Head of caudate nucleus (tissue), 42 donors: ENCODE measurements at regions not wholly inside any gene's neighbourhood (a gene's known extent, or its start where the extent isn't known, plus 50 kb on each side); places are given as distances from the start of the nearest gene placed in this dataset.

ENCODE experiments used
- DNase-seq, 42 donors: peaks; one replicate each; pipeline versions ENCODE4 v3.0.0 to v3.0.0-alpha.2; 2020 to 2021; ENCODE audit warnings: mixed read lengths in 7 of 42
- intact Hi-C: fragments of 100-400 bp; cut with DNase I; formaldehyde crosslinking; loops from one replicate; pipeline ENCODE4 v1.15.0; 2022

- intact Hi-C loops = no loop called here
- DNase-seq = no peak
Observed at GRCh38 chr14:38073641-38074040, 134.1 kb upstream of the SSTR1 start.

DNA sequence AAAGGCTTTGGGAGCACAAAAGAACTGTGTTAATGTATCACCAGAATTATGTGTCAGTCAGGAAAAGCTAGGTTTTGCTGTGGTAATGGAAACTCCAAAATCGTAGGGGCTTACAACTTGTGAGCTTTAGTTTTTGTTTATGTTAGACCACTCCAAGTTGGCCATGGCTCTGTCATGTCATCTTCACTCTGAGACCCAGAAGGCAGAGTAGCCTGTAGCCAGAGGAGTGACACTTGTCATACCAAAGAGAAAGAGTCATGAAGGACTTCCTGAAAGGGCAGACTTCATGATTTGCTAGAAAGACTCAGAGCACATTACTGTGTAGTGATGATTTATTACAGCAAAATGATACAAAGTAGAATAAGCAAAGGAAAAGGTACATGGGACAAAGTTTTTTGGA, 133.6 kb upstream of the SSTR1 start:
- no peak for DNase-seq
- intact Hi-C loops = no loop called here

DNA sequence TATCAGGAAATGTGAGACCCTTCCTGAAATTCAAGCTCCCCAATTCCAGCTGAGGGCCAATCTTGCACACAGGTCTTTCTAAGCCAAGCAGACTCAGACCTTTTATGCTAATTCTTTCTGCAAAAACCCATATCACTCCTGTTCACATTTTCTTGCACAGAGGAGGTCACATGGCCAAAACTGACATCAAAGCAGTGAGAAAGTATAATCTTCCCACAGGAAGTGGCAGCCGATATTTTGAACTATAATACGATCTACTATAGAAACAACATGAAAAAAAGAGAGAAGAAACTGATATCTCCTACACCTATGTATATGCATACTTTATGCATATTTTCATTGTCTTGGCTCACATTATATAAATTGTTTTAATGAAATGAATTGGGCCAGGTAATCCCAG, 132.9 kb upstream of the SSTR1 start:
- intact Hi-C loops = no loop called here
- no peak for DNase-seq

DNA sequence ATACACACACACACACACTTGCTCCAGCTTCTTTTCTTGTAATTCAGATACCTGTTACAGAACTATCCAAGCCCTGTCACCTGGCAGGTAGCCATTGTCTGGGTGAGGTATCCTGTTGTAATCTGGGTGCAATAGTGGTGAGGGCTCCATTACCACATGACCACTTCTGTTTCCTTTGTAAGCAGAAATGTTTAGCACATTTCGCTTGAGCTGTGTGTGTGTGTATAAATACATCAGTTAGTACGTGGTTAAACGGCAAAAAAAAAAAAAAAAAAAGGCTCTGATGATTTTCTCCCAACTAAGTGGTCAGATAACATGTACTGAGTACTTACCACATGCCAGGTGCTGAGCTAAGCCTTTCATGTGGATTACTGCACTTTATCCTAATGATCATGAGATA, 129.3 kb upstream of the SSTR1 start:
- no peak for DNase-seq
- intact Hi-C loops = no loop called here

GRCh38 chr14:38079268-38079667, 128.4 kb upstream of the SSTR1 start:
- intact Hi-C loops = no loop called here
- DNase-seq = no peak

GRCh38 chr14:38079886-38080285, 127.8 kb upstream of the SSTR1 start:
- no peak for DNase-seq

DNA sequence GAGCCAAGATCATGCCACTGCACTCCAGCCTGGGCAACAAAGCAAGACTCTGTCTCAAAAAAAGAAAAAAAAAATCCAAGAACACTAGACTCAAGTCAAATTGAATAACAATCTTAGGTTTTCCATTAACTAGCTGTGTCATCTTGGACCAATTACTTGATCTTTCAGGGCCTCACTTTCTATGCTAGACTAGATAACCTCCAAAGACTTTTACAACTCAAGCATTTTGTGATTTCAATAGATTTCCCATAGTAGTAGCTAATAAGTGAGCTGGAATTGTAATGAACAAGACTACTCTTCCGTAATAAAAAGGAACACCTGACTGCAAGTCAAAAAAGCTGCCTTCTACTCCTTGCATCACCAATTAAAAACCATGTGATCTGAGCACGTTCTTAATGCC, 127.0 kb upstream of the SSTR1 start:
- DNase-seq = no peak
- intact Hi-C loops = no loop called here

More at GRCh38 chr14:38079886-38080285, 127.8 kb upstream of the SSTR1 start:
- intact Hi-C loops = no loop called here

DNA sequence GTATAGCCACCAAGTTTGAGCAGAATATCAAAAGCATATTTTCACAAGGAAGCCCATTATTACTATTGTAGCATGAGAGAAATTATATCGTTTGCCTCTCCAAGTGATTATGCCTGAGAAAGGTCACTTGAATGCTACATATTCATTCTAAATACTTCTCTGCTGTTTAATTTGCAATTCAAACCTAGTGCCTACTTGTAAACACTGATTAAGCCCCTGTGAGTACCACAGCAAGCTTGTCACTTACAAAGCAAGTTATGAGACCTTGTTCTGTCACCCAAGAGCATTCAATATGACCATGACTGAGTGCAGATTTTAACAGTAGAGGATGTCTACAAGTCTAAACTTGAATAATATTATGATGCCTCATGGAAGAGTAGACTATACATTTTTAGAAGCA, 124.7 kb upstream of the SSTR1 start:
- intact Hi-C loops = no loop called here
- no peak for DNase-seq

DNA sequence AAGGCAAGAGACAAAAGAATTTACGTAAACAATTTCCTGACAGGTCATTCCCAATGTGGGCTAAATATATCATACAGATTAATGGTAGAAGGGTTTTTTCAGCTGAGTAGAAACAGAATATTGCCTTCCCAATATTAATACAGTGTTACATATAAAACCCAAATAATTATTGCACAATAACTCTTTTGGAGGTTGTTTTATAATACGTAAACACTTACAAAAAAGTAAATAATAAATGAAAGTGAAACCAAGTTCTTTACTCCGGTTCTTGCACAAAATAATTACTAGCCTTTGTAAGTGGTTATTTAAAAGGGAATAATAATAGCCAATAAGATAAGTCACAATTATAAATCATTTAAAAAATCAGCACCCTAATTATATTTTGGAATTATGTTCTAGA, 118.6 kb upstream of the SSTR1 start:
- intact Hi-C loops = no loop called here

DNA sequence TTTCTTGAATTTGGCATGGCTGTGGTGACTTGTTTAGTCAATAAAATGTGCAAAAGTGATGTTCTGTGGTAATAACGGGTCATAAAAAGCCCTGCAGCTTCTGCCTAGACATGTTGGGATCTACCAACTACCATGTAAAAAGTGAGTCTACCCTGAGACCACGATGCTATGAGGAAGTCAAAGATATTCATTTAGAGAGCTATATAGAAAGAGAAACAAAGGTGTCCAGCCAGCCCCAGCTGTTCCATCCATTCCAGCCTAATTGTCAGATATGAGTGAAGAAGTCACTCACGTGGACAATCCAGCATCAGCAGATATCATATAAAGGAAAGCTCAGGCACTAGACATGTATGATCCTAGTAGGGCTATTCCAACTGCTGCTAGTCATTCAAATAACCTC, 117.2 kb upstream of the SSTR1 start:
- DNase-seq = no peak
- intact Hi-C loops = no loop called here

More for the DNA sequence above, 118.6 kb upstream of the SSTR1 start:
- no peak for DNase-seq

GRCh38 chr14:38098074-38098836, 109.4 kb upstream of the SSTR1 start:
- DNase-seq = no peak
- intact Hi-C loops = no loop called here

GRCh38 chr14:38101679-38102078, 106.0 kb upstream of the SSTR1 start:
- DNase-seq = no peak
- intact Hi-C loops = no loop called here

GRCh38 chr14:38103542-38104225, 104.0 kb upstream of the SSTR1 start:
- intact Hi-C loops = no loop called here
- no peak for DNase-seq

- DNase-seq = no peak
- intact Hi-C loops = no loop called here
Observed at GRCh38 chr14:38105106-38105702, 102.5 kb upstream of the SSTR1 start.

DNA sequence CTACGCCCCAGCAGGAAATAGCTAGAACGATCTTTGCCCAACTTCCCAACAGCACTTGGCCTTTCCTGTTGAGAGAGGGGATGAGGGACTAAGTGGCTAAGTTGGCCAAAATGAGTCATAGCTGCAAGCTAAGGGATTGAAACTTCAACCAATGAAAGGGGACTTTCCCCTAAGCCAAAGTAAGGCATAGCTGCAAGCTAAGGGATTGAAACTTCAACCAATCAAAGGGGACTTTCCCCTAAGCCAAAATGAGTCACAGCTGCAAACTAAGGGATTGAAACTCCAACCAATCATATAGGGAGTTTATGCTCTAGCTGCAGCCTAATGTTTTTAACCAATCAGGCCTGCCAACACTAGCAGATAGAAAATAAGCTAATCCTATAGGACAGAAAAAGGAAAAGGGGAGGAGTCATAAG, 100.5 kb upstream of the SSTR1 start:
- DNase-seq = no peak
- intact Hi-C loops = no loop called here

DNA sequence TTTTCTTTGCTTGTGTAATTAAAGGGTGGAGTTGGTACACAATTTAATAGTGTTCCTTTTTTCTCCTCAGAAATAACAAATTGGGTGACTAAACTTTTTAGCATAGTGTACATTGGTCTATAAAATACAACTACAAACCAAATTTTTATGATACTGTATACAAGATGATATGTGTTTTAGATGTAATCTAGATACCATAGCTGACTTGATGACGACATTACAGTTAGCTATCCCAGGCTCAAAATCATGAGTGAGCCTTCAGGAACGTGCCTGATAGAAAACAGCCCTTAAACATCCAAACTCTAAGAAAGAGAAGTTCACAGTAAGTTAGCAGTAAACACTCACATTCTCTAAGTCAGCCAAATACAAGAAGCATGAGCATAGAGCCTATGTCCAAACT, 99.0 kb upstream of the SSTR1 start:
- no peak for DNase-seq
- intact Hi-C loops = no loop called here

DNA sequence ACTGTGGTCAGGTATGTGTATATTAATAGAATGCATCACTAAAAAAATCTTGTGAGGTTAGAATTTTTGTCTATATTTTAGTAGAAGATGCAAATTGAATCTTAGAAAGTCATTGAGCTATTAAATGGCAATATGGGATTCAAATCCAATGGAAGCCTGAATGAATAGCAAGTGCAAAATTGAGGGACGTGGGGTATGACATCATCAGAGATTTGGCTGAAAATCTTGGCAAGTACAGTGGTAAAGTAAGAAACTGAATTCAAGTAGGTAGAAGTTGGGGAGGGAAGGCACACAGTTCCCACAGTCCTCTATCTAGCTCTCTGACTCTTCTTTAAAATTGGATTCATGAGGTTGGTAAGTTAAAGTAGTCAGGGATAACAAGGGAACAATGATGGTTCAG, 97.4 kb upstream of the SSTR1 start:
- DNase-seq = no peak
- intact Hi-C loops = no loop called here

GRCh38 chr14:38111046-38111445, 96.7 kb upstream of the SSTR1 start:
- intact Hi-C loops = no loop called here

DNA sequence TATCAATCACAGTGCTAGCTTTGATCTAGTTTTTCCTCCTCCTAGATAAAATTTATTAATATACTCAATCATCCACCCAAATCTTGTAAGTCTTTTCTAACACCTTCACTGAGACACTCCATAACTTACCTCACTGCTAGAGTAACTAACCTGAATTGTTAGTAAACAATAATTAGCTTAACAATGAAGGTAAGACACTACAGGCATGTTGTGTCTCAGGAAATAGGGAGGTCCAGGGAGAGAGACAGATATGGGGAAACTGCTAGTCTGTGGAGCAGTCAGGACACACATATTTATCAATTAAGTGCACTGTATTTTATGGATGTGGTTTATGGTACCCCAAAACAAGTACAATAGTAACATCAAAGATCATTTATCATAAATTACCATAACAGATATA, 94.2 kb upstream of the SSTR1 start:
- no peak for DNase-seq
- intact Hi-C loops = no loop called here

More at GRCh38 chr14:38111046-38111445, 96.7 kb upstream of the SSTR1 start:
- DNase-seq = no peak

DNA sequence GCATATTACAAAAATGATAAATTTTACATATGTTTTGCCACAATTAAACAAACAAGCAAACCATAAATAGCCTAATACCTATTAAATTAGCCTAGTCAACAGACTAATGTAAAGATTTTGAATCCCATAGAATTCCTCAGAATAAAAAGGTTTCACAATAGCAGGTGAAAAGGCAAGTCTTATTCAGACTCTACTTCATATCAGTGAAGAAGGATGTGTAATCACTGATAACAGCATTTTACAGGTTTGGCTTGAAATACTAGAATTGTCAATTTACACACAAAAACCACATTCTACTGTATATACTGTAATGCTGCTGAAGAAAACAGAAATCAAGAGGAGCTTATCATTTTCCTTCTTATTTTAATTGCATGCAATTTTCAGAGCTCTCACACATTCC, 90.8 kb upstream of the SSTR1 start:
- DNase-seq = no peak
- intact Hi-C loops = no loop called here

- no peak for DNase-seq
- intact Hi-C loops = no loop called here
Observed at GRCh38 chr14:38120109-38120508, 87.6 kb upstream of the SSTR1 start.
